Activated CD4-positive, CD25-positive, alpha-beta regulatory T cell treated with anti-CD3 and anti-CD28 coated beads, Interleukin-2, amount 50 U/mL, for 24 hours (primary cell): ENCODE measurements at regions not wholly inside any gene's neighbourhood (a gene's known extent, or its start where the extent isn't known, plus 50 kb on each side); places are given as distances from the start of the nearest gene placed in this dataset.
"Not testable (repeated sequence)": the region's sequence is repeated elsewhere in the genome, so short reads cannot be mapped to it uniquely, and the experiment has no call there.

Source experiments
- ATAC-seq, 2 donors: fragments of 150-1000 bp; cut with Tn5 transposase; one replicate each; pipeline ENCODE4 v1.10.0; 2021; ENCODE audit warnings: mild to moderate bottlenecking in 1 of 2, moderate library complexity in 1 of 2

DNA sequence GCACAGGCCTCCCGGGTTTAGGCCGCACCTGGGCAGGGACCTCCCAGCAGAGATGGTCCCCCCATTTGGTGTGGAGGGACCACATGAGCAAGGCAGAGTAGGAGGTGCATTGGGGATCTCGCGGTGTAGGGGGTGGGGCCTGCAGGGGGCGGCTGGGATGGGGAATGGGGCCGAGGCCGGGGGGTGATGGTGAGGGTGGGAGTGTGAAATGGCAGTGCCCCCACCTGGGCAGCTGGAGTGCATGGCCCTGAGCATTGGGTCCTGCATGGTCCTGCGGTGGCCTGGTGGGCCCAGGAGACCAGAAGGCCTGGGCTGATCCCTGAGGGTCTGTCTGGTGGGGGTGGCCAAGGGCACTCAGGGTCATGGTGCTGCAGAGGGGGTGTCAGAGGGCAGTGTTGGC, 111.8 kb downstream of the KIF26A start:
- no peak for ATAC-seq

DNA sequence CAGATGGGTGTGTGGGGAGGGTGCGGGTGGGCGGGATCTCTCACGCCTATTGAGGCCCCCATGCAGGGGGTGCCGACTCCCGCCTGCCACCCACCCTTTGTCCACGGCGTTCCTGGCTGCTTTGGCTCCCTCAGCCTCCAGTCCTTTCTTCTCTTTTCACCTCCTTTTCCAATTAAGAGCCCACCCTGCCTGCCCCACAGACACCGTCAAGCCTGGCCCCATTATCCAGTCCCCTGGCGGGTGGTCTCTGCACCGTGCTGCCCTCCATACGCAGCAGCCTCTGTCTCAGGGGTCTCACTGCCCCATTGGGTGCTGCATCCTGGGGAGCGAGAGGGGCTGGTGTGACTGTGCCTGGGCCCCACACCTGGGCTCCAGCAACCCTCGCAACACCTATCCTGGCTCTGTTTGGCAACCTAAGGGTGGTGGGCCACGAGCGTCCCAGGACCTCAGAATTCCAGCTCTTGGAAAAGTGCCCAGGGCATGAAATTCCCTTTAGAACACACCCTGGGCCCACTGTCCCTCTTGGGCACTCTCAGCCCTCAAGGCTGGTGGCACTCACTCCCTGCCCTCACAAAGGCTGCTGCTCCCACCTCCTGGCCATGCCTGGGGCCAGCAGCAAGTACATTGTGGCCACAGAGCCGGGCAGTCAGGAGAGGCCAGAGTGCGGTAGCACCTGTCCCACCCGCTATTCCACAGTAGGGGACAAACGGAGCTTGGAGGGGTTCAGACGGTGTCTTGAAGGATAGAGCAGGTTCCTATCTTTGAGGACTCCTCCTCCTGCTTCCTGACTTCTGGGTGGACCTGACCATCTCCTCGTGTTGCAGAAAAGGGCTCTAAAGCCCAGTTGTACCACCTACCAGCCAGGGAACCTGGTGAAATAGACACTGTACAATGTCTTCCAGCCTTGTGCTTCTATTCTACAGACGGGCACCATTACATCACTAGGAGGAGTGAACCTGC, 114.1 kb downstream of the KIF26A start:
- ATAC-seq = no peak

DNA sequence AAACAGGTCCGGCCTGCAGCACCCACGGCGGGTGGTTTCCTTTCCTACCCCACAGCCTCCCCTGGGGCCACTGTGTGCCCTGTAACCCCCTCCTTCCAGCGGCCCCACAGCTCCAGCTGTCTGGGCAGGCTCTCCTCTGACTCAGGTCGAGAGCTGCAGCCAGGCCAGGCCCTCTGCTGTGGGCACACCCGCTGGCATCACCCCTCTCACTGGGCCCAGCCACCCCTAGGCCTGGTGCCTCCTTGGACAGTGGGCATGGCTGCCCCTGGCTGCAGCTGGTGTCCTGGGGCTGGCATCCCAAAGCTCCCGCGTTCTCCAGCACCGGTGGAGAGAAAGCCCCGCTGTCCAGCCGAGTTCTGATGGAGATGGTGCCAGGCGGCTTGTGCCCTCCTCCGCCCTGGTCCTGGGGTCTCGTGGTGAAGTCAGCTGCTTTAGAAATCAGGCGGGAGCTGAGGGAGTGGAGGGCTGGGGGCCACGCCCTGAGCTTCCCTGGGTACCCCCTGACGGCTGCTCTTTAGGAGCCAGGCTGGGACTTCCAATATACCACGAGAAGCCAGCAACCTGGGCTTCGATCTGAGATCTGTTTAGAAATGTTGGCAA, 114.9 kb downstream of the KIF26A start:
- no peak for ATAC-seq

DNA sequence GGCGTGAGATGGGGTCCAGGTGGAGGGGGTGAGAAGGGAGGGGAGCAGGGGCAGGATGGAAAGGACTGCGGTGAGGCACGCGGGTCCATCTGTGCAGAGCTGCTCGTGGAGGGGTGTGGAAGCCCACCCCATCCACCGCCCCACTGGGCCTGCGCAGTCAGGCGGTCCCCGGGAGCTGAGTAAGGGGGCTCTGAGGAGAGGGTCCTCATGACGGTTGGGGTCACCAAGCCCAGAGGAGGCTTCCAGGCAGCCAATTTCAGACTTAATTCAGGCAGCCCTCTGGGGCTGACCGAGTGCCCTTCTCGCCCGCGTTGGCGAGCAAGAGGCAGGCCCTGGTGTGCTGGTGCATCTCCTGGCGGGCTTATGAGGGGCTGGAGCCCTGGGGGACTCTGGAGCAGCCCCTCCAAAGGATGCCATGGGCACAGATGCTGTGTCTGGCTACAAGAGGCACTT, 115.5 kb downstream of the KIF26A start:
- no peak for ATAC-seq

DNA sequence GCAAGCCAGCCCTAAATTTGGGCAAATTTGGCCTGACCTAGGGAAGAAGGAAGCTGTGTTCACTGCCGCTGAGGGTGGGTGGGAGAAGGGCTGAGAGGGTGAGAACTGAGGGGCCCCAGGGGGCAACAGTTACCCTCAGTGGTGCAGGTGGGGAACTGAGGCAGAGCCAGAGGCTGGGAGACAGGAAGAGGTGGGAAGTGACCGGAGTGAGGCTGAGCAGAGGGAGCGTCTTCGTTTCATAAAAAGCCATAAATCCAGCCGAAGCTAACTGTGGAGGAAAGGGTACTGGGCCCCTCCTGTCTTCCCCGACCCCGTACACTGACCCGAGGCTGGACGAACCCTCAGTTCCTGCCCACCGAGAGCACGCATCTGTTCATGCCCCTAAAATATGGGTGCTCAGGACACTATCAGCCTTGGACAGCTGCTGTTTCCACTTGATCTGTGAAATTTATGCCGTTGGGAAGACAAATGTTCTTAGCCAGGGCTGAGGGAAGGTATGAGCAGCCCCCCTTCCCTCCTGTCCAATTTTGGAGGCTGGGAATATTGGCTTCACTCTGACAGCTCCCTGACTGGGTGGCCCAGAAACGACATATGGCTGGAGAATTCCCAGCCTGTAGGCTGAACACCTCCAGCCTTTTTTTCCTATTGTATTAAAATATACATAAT, 116.5 kb downstream of the KIF26A start:
- ATAC-seq = no peak

DNA sequence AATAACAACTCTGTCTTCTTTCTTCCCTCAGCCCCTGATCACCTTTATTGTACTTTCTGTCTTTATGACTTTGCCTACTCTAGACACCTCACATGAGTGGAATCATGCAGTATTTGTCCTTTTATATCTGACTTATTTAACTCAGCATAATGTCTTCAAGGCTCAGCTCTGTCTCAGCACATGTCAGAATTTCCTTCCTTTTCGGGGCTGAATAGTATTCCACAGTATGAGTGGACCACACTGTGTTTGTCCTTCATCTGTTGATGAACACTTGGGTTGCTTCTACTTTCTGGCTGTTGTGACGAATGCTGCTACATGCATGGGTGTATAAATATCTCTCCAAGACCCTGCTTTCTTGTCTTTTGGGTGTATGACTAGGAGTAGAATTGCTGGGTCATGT, 117.6 kb downstream of the KIF26A start:
- ATAC-seq = no peak

DNA sequence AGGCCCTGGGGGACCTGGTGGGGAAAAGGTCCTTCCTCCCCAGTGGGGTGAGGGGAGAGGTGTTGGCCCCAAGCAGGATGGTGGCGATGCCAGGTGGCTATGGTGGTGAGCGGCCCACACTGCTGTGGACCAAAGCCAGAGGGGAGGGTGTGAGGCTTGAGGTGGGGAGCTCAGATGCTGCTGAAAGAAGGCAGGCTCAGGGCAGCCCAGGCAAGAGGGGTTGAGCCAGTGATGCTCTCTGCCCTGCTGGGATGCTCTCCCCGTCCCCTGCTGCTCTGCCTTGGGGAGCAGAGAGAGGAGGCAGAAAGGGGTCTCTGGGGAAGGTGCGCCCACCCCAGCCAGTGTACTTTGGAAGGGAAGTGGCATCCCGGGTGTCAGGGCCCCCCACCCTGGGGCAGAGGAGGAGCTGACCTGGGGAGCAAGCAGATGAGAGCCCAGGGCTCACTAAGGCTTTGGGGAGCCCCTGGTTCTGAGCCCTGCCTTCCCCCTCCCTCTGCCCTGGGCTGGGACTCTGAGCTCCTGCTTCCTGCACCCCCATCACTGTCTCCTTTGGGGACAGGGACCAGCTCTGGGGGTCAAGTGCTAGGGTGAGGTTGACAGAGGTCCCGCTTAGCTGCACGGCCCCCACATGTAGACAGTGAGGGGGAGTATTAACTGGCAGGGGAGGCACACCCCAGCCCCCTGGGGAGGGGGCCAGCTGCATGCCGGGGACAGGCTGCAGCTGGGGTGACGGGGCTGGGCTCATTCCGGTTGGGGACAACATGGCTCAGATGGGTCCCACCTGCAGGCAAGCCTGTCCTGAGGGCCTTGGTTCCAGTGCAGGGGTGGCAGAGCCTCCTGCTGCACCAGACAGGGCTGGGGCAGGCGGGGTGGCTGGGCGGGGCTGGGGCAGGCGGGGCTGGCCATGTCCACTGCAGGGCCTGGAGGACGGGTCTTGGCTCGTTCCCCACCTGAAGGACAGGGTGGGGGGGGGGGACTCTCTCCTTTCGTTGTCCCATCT, 124.4 kb downstream of the KIF26A start:
- ATAC-seq = no peak

DNA sequence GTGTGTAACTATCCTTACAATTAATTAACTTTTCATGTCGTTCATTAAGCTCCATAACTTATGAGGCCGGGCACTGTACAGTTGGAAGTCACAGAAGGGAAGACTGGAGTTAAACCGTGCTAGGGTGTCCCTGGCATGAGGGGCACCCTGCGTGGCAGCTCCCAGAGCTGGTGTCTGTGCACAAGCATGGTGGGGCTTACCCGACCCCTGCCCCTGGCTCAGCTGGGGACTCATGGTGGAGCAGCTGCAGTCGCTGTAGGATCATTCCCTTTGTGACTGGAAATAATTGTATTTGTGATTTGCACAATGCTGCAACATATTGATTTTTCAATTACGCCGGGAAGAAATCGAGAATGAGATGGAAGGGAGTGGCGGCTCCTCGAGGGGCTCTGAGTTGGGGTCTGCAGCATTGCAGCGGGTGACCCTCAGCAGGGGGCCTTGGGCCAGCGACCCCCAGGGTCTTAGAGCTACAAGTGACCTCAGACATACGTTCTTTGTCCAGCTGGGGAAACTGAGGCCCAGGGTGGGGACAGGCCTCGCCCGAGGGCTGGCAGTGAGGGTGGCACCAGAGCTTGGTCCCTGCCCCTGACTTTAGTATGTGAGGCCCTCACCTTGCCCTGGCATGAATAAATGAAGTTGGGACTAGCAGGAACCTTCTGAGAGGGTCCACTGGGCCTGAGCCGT, 125.4 kb downstream of the KIF26A start:
- no peak for ATAC-seq

DNA sequence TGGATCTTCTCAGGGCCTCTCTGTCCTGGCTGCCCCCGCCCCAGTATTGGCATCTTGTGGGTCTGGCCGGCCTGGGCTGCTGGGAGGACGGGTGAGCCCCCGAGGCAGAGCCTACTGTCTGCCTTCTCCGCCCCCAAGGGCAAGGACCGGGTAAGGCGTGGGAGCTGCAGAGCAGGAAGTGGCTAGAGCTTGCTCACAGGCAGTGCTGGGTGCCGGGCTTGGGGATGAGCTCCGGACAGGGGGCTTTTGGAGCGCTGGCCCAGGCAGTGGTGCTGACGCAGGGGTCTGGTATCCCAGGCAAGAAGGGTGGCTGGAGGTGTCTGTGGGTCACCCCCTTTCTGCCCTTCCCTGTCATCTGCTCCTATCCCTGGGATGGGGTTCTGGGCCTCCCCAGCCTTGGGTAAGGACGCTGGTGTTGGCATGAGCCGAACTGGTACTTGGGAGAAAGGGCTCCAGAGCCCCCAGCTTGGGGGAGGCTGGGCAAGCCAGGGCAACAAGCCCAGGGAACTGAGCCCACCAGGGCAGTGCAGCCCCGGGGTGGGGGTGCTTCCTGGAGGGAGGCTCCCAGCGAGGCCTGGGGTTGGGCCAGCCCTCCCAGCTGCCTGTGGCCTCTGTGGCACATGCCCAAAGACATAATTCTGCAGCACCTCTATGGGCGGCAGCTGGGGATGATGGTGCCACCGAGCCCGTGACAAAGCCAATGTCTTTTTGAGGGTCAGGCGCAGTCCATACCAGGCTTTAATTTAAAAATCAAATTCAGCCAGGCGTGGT, 126.3 kb downstream of the KIF26A start:
- no peak for ATAC-seq

DNA sequence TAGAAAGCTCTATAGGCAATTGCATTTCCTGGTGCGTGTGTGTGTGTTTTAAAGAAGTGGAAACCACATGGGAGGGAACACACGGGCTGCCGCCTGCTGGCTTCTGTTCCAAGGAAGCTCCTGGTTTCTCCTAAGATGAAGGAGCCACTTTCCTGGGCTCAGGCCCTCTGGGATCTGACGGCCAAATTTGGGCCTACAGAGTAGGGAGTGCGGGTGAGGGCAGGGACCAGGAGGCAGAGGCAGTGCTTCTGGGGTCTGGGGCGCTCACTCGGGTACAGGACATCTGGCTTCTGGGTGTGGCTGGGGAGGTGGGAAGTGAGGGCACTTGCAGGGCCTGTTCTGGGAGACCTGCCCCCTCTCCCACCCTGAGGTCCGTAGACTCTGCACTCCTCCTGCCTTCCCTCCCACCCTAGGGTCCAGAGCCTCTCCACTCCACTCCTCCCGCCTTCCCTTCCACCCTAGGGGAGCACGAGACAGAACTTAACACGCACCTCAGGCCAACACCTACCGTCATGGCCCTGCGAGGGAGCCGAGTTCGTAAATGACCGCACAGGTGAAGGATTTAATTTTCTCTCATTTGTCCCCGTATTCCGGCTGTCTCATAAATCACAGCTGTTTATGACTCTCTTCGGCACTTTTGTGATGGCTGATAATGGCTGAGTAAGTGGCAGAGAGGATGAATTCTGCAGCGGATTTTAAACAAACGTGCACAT, 127.7 kb downstream of the KIF26A start:
- ATAC-seq = no peak

DNA sequence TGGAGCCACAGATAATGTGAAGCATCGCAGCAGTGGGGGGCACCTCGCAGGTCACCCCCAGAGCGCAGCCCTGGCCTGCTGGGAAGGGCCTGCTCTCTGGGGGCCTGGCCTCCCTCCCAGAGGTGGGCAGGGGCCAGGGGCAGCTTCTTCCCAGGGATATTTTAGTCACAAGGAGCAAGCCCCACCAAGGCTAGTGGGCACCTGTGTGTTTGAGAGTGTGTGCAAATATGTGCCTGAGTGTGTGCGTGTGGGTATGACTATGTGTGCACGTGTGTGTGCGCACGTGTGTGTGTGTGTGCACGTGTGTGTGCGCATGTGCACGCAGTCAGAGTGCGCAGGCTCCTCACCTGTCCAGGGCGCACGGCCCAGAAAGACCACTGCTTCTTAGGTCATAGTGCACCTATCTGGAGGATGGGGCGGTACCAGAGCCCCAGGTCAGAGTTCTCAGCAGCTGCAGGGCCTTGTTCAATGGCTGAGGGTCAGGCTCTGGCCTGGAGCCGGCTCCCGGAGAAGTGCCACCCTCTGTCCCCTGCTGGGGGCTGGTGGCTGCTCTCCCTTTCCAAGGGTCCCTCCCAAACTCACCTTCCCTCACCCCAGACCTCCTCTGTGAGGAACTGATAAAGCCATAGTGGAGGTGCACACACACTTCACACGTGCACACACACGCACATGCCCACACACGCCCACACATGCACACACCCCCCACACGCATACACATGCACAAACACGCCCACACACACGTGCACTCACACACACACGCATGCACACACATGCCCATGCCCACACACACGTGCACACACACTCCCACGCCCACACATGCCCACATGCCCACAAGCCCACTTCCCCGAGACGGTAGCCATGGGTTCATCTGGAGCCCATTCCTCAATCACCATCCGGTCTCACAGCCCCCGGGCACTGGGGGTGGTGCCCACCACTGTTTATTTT, 128.5 kb downstream of the KIF26A start:
- ATAC-seq = no peak

DNA sequence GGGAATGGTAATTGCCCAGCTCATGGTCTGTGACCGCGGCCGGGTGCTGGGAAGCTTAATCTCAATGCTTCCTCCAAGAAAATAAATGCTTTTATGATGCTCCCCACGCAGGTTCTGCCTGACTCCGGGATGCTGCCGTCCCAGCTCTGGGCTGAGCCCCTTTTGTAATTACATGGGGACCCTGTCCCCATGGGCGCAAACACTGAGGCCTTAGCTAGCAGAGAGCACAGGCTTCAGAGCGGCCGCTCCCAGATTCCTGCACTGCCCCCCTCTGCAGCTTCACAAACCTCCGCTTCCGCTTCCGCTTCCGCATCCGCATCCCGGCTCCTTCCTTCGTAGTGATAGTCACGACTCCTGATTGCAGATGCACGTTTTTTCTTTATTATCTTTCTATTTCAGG, 129.5 kb downstream of the KIF26A start:
- ATAC-seq = no peak

DNA sequence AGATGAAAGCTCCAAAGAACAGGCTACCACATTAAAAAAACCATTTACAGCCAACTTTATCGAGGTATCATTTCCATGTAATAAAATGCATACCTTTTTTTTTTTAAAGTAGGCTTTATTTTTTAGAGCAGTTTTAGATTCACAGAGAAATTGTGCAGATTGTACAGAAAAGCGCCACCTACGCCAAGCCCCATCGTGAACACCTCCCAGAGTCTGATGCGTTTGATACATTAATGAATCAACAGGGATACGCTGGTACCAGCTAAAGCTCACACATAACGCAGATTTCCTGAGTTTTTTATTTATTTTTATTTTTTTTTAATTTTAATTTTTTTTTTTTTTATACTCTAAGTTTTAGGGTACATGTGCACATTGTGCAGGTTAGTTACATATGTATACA, 129.9 kb downstream of the KIF26A start:
- ATAC-seq = no peak

DNA sequence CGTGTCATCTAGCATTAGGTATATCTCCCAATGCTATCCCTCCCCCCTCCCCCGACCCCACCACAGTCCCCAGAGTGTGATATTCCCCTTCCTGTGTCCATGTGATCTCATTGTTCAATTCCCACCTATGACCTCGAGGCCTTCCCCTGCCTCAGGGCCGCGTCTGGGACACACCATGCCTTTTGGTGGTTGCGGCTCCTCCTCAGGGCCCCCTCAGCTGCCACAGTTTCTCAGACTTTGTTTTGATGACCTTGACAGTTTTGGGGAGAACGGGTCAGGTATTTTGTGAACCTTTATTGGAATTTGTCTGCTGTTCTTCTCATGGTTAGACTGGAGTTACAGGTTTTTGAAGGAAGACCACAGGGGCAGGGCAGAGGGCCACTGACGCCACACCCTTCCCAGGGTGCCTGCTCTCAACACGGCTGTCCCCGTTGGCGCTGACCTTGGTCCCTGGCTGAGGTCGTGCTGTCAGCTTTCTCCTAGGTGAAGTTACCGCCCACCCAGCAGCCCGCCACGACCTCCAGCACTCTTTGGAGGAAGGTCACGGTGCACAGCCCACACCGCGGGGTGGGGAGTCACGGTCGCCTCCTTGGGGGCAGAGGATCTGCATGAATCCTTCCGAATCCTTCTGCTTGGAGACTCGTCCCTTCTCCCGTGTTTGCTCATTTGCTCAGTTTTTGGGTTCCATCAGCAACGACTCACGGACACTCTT, 130.5 kb downstream of the KIF26A start:
- no peak for ATAC-seq

DNA sequence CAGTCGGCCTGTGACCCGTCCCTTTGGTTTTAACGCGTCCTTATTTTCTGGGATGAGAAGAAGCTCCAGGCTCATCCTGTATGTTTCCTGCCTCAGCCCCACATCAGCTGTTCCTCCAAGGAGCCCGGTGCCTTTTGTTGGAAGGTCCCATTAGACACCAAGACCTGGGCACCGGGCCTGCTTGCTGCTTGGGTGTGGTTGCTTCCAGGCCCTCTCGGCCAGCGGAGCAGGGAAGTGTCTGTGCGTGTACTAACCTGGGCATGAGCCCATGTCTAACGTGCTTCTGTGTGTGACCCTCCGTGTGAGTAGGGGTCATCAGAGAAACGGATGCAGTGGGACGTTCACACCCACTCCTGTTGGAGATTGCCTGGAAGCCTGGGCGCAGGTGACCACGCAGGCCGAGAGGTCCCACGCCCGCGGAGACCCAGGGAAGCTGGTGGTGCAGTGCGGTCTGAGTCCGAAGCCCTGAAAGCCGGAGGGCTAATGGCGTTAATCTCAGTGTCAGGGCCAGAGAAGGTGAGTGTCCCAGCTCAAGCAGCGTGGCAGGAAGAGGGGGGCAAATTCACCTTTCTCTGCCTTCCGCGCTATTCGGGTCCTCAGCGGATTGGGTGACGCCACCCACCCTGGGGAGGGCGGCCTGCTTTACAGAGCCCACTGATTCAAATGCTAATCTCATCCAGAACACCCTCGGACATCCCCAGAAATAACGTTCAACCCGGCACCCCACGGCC, 131.3 kb downstream of the KIF26A start:
- not testable (repeated sequence) for ATAC-seq

DNA sequence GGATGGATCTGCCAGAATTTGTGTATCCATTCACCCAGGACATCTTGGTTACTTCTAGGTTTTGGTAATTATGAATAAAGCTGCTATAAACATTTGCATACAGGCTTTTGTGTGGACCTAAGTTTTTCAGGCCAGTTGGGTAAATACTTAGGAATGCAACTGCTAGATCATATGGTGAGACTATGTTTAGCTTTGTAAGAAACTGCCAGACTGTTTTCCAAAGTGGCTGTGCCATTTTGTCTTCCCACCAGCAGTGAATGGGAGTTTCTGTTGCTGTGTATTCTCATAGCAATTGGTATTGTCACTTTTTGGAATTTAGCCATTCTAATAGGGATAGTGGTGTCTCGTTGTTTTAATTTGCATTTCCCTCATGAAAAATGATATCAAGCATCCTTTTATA, 133.0 kb downstream of the KIF26A start:
- ATAC-seq = no peak

DNA sequence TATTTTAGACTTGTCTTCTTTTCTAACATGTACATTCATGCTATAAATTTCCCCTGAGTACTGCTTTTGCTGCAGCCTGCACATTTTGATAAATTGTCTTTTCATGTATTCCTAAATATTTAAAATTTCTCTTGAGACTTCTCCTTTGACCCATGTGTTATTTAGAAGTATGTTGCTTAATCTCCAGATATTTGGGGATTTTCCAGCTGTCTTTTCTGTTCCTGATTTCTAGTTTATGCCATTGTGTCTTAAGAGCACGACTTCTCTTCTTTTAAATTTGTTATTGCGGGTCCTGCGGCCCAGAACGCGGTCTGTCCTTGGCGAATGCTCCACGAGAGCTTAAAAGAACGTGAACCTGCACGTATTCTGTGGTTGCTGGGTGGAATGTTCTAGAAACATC, 136.4 kb downstream of the KIF26A start:
- ATAC-seq = no peak
